Psoas muscle (tissue), 7 donors: ENCODE measurements at regions not wholly inside any gene's neighbourhood (a gene's known extent, or its start where the extent isn't known, plus 50 kb on each side); places are given as distances from the start of the nearest gene placed in this dataset.
"Not testable (repeated sequence)": the region's sequence is repeated elsewhere in the genome, so short reads cannot be mapped to it uniquely, and the experiment has no call there.

Experiments
- ATAC-seq, 4 donors: fragments of 200-7000 bp; cut with Tn5 transposase; one replicate each; pipeline ENCODE4 v1.9.1; 2020; ENCODE audit warnings: moderate library complexity in 3 of 4, mild to moderate bottlenecking in 2 of 4
- DNase-seq, 2 donors: peaks; one replicate each; pipeline ENCODE4 v3.0.0-alpha.2; 2020
- H3K27ac ChIP-seq: fragments of 200-600 bp; one replicate; pipeline ENCODE4 v1.8.0; 2022
- H3K27me3 ChIP-seq, 3 donors: fragments of 200-600 bp in 1 of 3; one replicate each; pipeline versions ENCODE4 v1.6.1 to v1.8.0; 2013 to 2022; ENCODE audit warnings: low read length in 2 of 3, mild to moderate bottlenecking in 2 of 3, moderate library complexity in 1 of 3; ENCODE audit not compliant: insufficient read depth in 3 of 3
- H3K36me3 ChIP-seq, 2 donors: fragments of 200-600 bp in 1 of 2; one replicate each; pipeline versions ENCODE4 v1.6.1 to v1.8.0; 2013 to 2022; ENCODE audit warnings: low read depth in 1 of 2, mild to moderate bottlenecking in 1 of 2, moderate library complexity in 1 of 2; ENCODE audit not compliant: insufficient read depth in 1 of 2
- H3K4me1 ChIP-seq: fragments of 200-600 bp; one replicate; pipeline ENCODE4 v1.8.0; 2022
- H3K4me3 ChIP-seq: fragments of 200-600 bp; one replicate; pipeline ENCODE4 v1.8.0; 2022; ENCODE audit warnings: mild to moderate bottlenecking
- H3K9me3 ChIP-seq: fragments of 200-600 bp; one replicate; pipeline ENCODE4 v1.8.0; 2022
- WGBS, 3 donors: extraction: QIAGEN DNeasy Blood & Tissue Kit; methylation state at CpG; one replicate each; pipeline versions ENCODE4 v1.1.6 to v1.1.7; 2013; 5-methylcytosine and 5-hydroxymethylcytosine counted together
- intact Hi-C, 2 donors: fragments of 100-400 bp; cut with DNase I; formaldehyde crosslinking; loops; one replicate each; pipeline versions ENCODE4 v1.11.0 to v1.14.2; 2022
- TF ChIP-seq, protein P1 (sequence below): fragments of 200-600 bp; IDR thresholded peaks from one replicate; pipeline ENCODE4 v1.8.0; 2022; ENCODE audit warnings: antibody characterized with exemption
- donor health status: healthy with polysubstance abuse.
- donor health status: DM: no; HTN: no; CAD: no; lungs with moderate emphysema.
- donor health status: Bipolar disorder and iron deficiency.
- donor health status: healthy.
- donor health status: DM: yes; HTN: yes; CAD: no.
- donor health status: DM: no; HTN: no; CAD: no.
- donor health status: DM: yes; HTN: yes; CAD: no.

DNA sequence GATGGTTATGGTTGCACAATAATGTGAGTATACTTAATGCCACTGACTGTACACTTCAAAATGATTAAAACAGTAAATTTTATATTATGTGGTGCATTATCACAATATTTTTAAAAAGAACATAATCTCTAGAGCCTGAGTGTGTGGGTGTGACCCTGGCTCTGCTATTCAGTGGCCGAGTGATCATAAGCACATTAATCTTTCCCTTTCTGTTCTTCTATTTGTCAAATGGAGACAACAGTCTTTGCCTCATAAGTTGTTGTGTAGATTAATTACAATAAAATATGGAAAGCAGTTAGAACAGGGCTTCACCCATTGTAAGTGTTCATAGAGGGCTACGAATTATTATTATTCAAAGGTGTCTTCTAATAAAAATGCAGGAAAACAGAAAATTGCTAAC lies 548.6 kb downstream of the HTR1B start:
- no peaks in the 10 kb centered on the region for H3K9me3 ChIP-seq
- H3K4me3 ChIP-seq: no peak overlapping the region
- ATAC-seq: no peak
- intact Hi-C loops: no loop called here
- H3K36me3 ChIP-seq: no peaks in the 10 kb centered on the region
- no peaks in the 10 kb centered on the region for H3K27me3 ChIP-seq
- TF ChIP-seq, protein P1, sequence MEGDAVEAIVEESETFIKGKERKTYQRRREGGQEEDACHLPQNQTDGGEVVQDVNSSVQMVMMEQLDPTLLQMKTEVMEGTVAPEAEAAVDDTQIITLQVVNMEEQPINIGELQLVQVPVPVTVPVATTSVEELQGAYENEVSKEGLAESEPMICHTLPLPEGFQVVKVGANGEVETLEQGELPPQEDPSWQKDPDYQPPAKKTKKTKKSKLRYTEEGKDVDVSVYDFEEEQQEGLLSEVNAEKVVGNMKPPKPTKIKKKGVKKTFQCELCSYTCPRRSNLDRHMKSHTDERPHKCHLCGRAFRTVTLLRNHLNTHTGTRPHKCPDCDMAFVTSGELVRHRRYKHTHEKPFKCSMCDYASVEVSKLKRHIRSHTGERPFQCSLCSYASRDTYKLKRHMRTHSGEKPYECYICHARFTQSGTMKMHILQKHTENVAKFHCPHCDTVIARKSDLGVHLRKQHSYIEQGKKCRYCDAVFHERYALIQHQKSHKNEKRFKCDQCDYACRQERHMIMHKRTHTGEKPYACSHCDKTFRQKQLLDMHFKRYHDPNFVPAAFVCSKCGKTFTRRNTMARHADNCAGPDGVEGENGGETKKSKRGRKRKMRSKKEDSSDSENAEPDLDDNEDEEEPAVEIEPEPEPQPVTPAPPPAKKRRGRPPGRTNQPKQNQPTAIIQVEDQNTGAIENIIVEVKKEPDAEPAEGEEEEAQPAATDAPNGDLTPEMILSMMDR: no peak
- H3K27ac ChIP-seq: no peak overlapping the region
- WGBS, 3 donors: 64 to 79% (median 67%) methylated on average over 2 of the region's 2 CpGs
- H3K4me1 ChIP-seq: no peaks in the 10 kb centered on the region
- DNase-seq: no peak

DNA sequence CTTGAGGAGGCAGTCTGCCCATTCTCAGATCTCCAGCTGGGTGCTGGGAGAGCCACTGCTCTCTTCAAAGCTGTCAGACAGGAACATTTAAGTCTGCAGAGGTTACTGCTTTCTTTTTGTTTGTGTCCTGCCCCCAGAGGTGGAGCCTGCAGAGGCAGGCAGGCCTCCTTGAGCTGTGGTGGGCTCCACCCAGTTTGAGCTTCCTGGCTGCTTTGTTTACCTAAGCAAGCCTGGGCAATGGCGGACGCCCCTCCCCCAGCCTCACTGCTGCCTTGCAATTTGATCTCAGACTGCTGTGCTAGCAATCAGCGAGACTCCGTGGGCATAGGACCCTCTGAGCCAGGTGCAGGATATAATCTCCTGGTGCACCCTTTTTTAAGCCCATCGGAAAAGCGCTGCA lies 557.8 kb downstream of the HTR1B start:
- ATAC-seq: not testable (repeated sequence)
- WGBS, 3 donors: 86 to 92% (median 88%) methylated on average over 2 to 6 of the region's 6 CpGs

DNA sequence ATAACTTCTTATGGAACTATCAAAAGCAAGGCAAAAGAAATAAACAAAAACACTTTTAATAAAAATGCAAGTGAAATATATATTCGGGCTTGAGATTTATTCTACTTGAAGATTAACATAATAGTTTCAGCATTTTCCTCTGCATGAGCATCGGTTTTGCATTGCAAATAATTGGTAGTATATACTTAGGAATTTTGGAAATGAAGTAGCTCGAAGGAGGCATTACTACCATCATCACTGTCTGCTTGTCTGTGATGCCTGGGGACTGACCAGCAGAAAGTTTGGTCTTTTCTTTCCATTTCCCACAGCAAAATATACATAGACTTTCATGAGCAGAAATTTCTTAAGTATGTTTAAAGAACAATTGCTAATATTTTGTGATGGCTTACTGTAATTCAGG lies 570.7 kb downstream of the HTR1B start:
- Histone ChIP-seq H3K27me3 (no peaks in the 10 kb centered on the region), H3K9me3 (no peaks in the 10 kb centered on the region), H3K36me3 (no peaks in the 10 kb centered on the region), H3K4me3 (no peak overlapping the region), H3K27ac (no peak overlapping the region), H3K4me1 (no peaks in the 10 kb centered on the region)
- ATAC-seq (no peak), DNase-seq (no peak)
- TF ChIP-seq, protein P1: no peak
- intact Hi-C loops: no loop called here
- 47 to 72% (median 71%) methylated on average over 3 of the region's 3 CpGs for WGBS, 3 donors

More for the DNA sequence above, 557.8 kb downstream of the HTR1B start:
- H3K36me3 ChIP-seq, H3K4me3 ChIP-seq, H3K9me3 ChIP-seq, intact Hi-C loops, DNase-seq, H3K27me3 ChIP-seq, H3K4me1 ChIP-seq, H3K27ac ChIP-seq: not testable (repeated sequence)

DNA sequence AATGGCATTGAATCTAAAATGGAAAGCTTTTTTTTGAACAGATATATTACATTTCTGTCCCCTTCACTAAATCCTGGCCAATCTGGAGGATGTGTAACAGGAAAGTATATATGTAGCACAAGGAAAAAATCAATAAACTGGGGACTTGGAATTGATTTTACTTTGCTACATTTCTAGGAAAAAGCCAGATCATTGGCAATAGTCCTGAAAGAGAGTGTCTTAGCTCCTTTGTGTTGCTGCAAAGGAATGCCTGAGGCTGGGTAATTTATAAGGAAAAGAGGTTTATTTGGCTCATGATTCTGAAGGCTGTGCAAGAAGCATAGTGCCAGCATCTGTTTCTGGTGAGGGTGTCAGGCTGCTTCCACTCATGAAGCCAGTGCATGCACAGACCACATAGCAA lies 574.9 kb downstream of the HTR1B start:
- no peak for DNase-seq
- Histone ChIP-seq H3K9me3 (no peaks in the 10 kb centered on the region), H3K27ac (no peak overlapping the region), H3K4me1 (no peaks in the 10 kb centered on the region), H3K36me3 (no peaks in the 10 kb centered on the region), H3K4me3 (no peak overlapping the region), H3K27me3 (no peaks in the 10 kb centered on the region)
- intact Hi-C loops: no loop called here
- TF ChIP-seq, protein P1: no peak
- no peak for ATAC-seq

DNA sequence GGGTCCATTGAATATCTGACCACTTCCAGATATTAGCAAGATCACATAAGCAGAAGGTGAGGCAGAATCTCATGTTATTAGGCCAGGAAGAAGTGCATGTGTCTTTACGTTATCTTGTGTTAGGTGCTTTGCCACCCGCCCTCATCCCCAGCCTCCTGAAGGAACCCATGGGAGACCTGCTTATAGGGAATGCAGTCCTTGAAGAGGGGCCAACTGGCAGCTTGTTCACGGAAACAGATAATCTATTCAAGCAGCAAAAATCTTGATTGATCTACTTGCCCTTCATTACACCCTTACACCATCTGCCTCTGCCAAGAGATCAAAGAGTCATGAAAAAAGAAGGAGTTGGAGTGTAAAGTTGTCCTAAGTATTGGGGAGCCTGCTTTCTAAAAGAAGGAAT lies 576.4 kb downstream of the HTR1B start:
- intact Hi-C loops: no loop called here
- H3K27ac ChIP-seq: no peak overlapping the region
- H3K9me3 ChIP-seq: no peaks in the 10 kb centered on the region
- TF ChIP-seq, protein P1: no peak
- no peak for DNase-seq
- H3K4me3 ChIP-seq: no peak overlapping the region
- no peaks in the 10 kb centered on the region for H3K4me1 ChIP-seq
- no peaks in the 10 kb centered on the region for H3K27me3 ChIP-seq
- H3K36me3 ChIP-seq: no peaks in the 10 kb centered on the region
- no peak for ATAC-seq
- WGBS, 3 donors: 78 to 89% (median 79%) methylated on average over 3 of the region's 3 CpGs
